ENCODE measurements at regions not wholly inside any gene's neighbourhood (a gene's known extent, or its start where the extent isn't known, plus 50 kb on each side); places are given as distances from the start of the nearest gene placed in this dataset.
A peak's percentile ranks its signal among the peaks of the same experiment; 100 is the strongest.
"Not testable (repeated sequence)": the region's sequence is repeated elsewhere in the genome, so short reads cannot be mapped to it uniquely, and the experiment has no call there.

GRCh38 chr4:137866671-137867070, 334.4 kb upstream of the PCDH18 start:
- CTCF ChIA-PET, result interaction anchor here (0.7 kb wide), 1 partner anchor 224 kb away, joined by 3 read pairs; no protein-coding TSS in a partner anchor
- DNase-seq (ENCODE audit: low read depth, low spot score), result peak; percentile 2
- H3K27ac ChIP-seq (ENCODE audit: low read depth, low read length), result no peak overlapping the region
- no peaks in the 10 kb centered on the region for H3K9me3 ChIP-seq (ENCODE audit: control insufficient read depth, insufficient read depth, low read length)
- POLR2A ChIA-PET, result no interaction called here
- peak overlapping the region; percentile 32 for H3K4me3 ChIP-seq (ENCODE audit: low read depth, low read length)
- no peak for TF ChIP-seq CTCF (IDR thresholded peaks at IDR 0.05; ENCODE audit: low read depth, low read length)
- no peaks in the 10 kb centered on the region for H3K27me3 ChIP-seq (ENCODE audit: control insufficient read depth, insufficient read depth, low read length)

- Histone ChIP-seq H3K9me3 (ENCODE audit: control insufficient read depth, insufficient read depth, low read length) (no peaks in the 10 kb centered on the region), H3K4me3 (ENCODE audit: low read depth, low read length) (no peak overlapping the region), H3K27me3 (ENCODE audit: control insufficient read depth, insufficient read depth, low read length) (no peaks in the 10 kb centered on the region), H3K27ac (ENCODE audit: low read depth, low read length) (no peak overlapping the region)
- TF ChIP-seq CTCF (IDR thresholded peaks at IDR 0.05; ENCODE audit: low read depth, low read length), result peak; percentile 54
- CTCF ChIA-PET, result interaction anchor here (0.6 to 2.1 kb wide), 6 partner anchors 9 to 229 kb away, joined by 3 to 12 read pairs (median 3); no protein-coding TSS in a partner anchor
- DNase-seq (ENCODE audit: low read depth, low spot score), result peak; percentile 0
- POLR2A ChIA-PET, result no interaction called here
These were observed 329.4 kb upstream of the PCDH18 start for GRCh38 chr4:137861682-137862081.

- peaks cover 3% of the 10 kb centered on the region; the same call in 1 of the 2 replicates for H3K9me3 ChIP-seq (ENCODE audit: control insufficient read depth, insufficient read depth, low read length)
- no peak for TF ChIP-seq CTCF (IDR thresholded peaks at IDR 0.05; ENCODE audit: low read depth, low read length)
- DNase-seq (ENCODE audit: low read depth, low spot score), result no peak
- ChIA-PET POLR2A (no interaction called here), CTCF (interaction anchor here (0.7 to 1.2 kb wide), 4 partner anchors 9 to 322 kb away, joined by 3 to 7 read pairs (median 4); partner anchors contain the start of gene PCDH18)
- no peak overlapping the region for H3K27ac ChIP-seq (ENCODE audit: low read depth, low read length)
- no peaks in the 10 kb centered on the region for H3K27me3 ChIP-seq (ENCODE audit: control insufficient read depth, insufficient read depth, low read length)
- no peak overlapping the region for H3K4me3 ChIP-seq (ENCODE audit: low read depth, low read length)
These were observed 321.1 kb upstream of the PCDH18 start for GRCh38 chr4:137853424-137853823.

- DNase-seq (ENCODE audit: low read depth, low spot score), result no peak
- Histone ChIP-seq H3K4me3 (ENCODE audit: low read depth, low read length) (no peak overlapping the region), H3K27ac (ENCODE audit: low read depth, low read length) (no peak overlapping the region), H3K27me3 (ENCODE audit: control insufficient read depth, insufficient read depth, low read length) (no peaks in the 10 kb centered on the region), H3K9me3 (ENCODE audit: control insufficient read depth, insufficient read depth, low read length) (peaks cover 3% of the 10 kb centered on the region; the same call in 1 of the 2 replicates)
- POLR2A ChIA-PET, result no interaction called here
- TF ChIP-seq CTCF (IDR thresholded peaks at IDR 0.05; ENCODE audit: low read depth, low read length), result no peak
- CTCF ChIA-PET, result interaction anchor here (1.2 kb wide), 1 partner anchor 320 kb away, joined by 4 read pairs; the partner anchor contains the start of gene PCDH18
These were observed 320.0 kb upstream of the PCDH18 start for GRCh38 chr4:137852326-137852725.

- ChIA-PET CTCF (interaction anchor here (1.1 to 1.6 kb wide), 2 partner anchors 11 to 239 kb away, joined by 3 to 4 read pairs; no protein-coding TSS in a partner anchor), POLR2A (no interaction called here)
- H3K4me3 ChIP-seq (ENCODE audit: low read depth, low read length), result no peak overlapping the region
- no peak for DNase-seq (ENCODE audit: low read depth, low spot score)
- TF ChIP-seq CTCF (IDR thresholded peaks at IDR 0.05; ENCODE audit: low read depth, low read length), result no peak
- no peaks in the 10 kb centered on the region for H3K27me3 ChIP-seq (ENCODE audit: control insufficient read depth, insufficient read depth, low read length)
- H3K9me3 ChIP-seq (ENCODE audit: control insufficient read depth, insufficient read depth, low read length), result peaks cover 3% of the 10 kb centered on the region; the same call in 1 of the 2 replicates
- no peak overlapping the region for H3K27ac ChIP-seq (ENCODE audit: low read depth, low read length)
These were observed 319.1 kb upstream of the PCDH18 start for GRCh38 chr4:137851435-137851834.

GRCh38 chr4:137827945-137828344, 295.7 kb upstream of the PCDH18 start:
- DNase-seq (ENCODE audit: low read depth, low spot score); CTCF ChIA-PET; H3K4me3 ChIP-seq (ENCODE audit: low read depth, low read length); H3K27ac ChIP-seq (ENCODE audit: low read depth, low read length); H3K27me3 ChIP-seq (ENCODE audit: control insufficient read depth, insufficient read depth, low read length); H3K9me3 ChIP-seq (ENCODE audit: control insufficient read depth, insufficient read depth, low read length); POLR2A ChIA-PET: not testable (repeated sequence)
